CD14-positive monocyte (primary cell): ENCODE measurements at regions not wholly inside any gene's neighbourhood (a gene's known extent, or its start where the extent isn't known, plus 50 kb on each side); places are given as distances from the start of the nearest gene placed in this dataset.

Experiments
- DNase-seq, 3 donors: peaks; one replicate each; pipeline ENCODE4 v3.0.0-alpha.2; 2011 to 2022
- H2AFZ ChIP-seq: 2 replicates; pipeline ENCODE4 v1.6.0; 2012; ENCODE audit warnings: mild to moderate bottlenecking, low read depth, low read length, inconsistent platforms; ENCODE audit not compliant: insufficient read depth, poor library complexity, severe bottlenecking
- H3K27ac ChIP-seq, 2 donors: 1 replicate in 1 of 2; 2 replicates in 1 of 2; pipeline ENCODE4 v1.5.1; 2012 to 2013; ENCODE audit warnings: low read length in 2 of 2, control low read depth in 1 of 2, inconsistent platforms in 1 of 2, low read depth in 1 of 2, mild to moderate bottlenecking in 1 of 2
- H3K27me3 ChIP-seq, 2 donors: one replicate each; pipeline versions ENCODE4 v1.6.0 to v1.6.1; 2011 to 2013; ENCODE audit warnings: low read length in 2 of 2; ENCODE audit not compliant: control insufficient read depth in 2 of 2, insufficient read depth in 2 of 2
- H3K36me3 ChIP-seq, 2 donors: replicated peaks in 1 of 2; 1 replicate in 1 of 2; 2 replicates in 1 of 2; pipeline versions ENCODE4 v1.5.1 to v1.6.1; 2012 to 2013; ENCODE audit warnings: low read length in 2 of 2, control low read depth in 1 of 2, inconsistent platforms in 1 of 2, mild to moderate bottlenecking in 1 of 2; ENCODE audit not compliant: insufficient read depth in 2 of 2, control insufficient read depth in 1 of 2
- H3K4me1 ChIP-seq, 2 donors: 1 replicate in 1 of 2; 2 replicates in 1 of 2; pipeline versions ENCODE4 v1.5.1 to v1.6.1; 2012 to 2013; ENCODE audit warnings: low read length in 2 of 2, control low read depth in 1 of 2, inconsistent platforms in 1 of 2, mild to moderate bottlenecking in 1 of 2, moderate library complexity in 1 of 2; ENCODE audit not compliant: insufficient read depth in 2 of 2, control insufficient read depth in 1 of 2
- H3K4me2 ChIP-seq: replicated peaks from 2 replicates; pipeline ENCODE3; 2012; ENCODE audit warnings: low read length, moderate library complexity, mild to moderate bottlenecking; ENCODE audit not compliant: poor library complexity, severe bottlenecking; ENCODE audit errors: extremely low read depth
- H3K4me3 ChIP-seq, 3 experiments: fragments of 200-600 bp in 1 of 3; sonication (generic) in 1 of 3; replicated peaks in 1 of 3; 1 replicate in 2 of 3; 2 replicates in 1 of 3; pipeline ENCODE4 v1.5.1; 2011 to 2013; ENCODE audit warnings: low read length in 3 of 3, mild to moderate bottlenecking in 3 of 3, control low read depth in 2 of 3, low read depth in 2 of 3, inconsistent platforms in 1 of 3, moderate library complexity in 1 of 3
- H3K79me2 ChIP-seq: 2 replicates; pipeline ENCODE4 v1.6.0; 2012; ENCODE audit warnings: mild to moderate bottlenecking, control low read depth, inconsistent platforms, low read length, moderate library complexity; ENCODE audit not compliant: insufficient read depth
- H3K9ac ChIP-seq: 2 replicates; pipeline ENCODE4 v1.6.0; 2017; ENCODE audit warnings: low read length, mild to moderate bottlenecking; ENCODE audit not compliant: insufficient read depth, poor library complexity, severe bottlenecking
- H3K9me3 ChIP-seq, 2 donors: replicated peaks in 1 of 2; 1 replicate in 1 of 2; 2 replicates in 1 of 2; pipeline versions ENCODE4 v1.5.1 to v1.6.1; 2012 to 2013; ENCODE audit warnings: low read length in 2 of 2, control low read depth in 1 of 2; ENCODE audit not compliant: control insufficient read depth in 1 of 2, insufficient read depth in 1 of 2
- H4K20me1 ChIP-seq: 2 replicates; pipeline ENCODE4 v1.6.0; 2012; ENCODE audit warnings: mild to moderate bottlenecking, low read length, control low read depth, moderate library complexity; ENCODE audit not compliant: insufficient read depth
- H3K27ac Mint-ChIP-seq, 7 donors: one replicate each; pipeline ENCODE4 v1.8.0; 2020; ENCODE audit warnings: mild to moderate bottlenecking in 7 of 7, mixed read lengths in 7 of 7, moderate library complexity in 6 of 7, inconsistent platforms in 2 of 7
- H3K27me3 Mint-ChIP-seq, 3 donors: one replicate each; pipeline ENCODE4 v1.8.0; 2021 to 2022; ENCODE audit warnings: low read depth in 3 of 3, mild to moderate bottlenecking in 3 of 3, mixed read lengths in 3 of 3, moderate library complexity in 3 of 3, inconsistent platforms in 1 of 3
- H3K36me3 Mint-ChIP-seq, 2 donors: one replicate each; pipeline ENCODE4 v1.8.0; 2020; ENCODE audit warnings: mixed read lengths in 2 of 2, inconsistent platforms in 1 of 2, mild to moderate bottlenecking in 1 of 2
- H3K4me1 Mint-ChIP-seq: one replicate; pipeline ENCODE4 v1.8.0; 2020; ENCODE audit warnings: mild to moderate bottlenecking, mixed read lengths
- H3K4me3 Mint-ChIP-seq, 2 donors: one replicate each; pipeline ENCODE4 v1.8.0; 2020; ENCODE audit warnings: mild to moderate bottlenecking in 2 of 2, mixed read lengths in 2 of 2, moderate library complexity in 1 of 2
- H3K9me3 Mint-ChIP-seq, 7 donors: one replicate each; pipeline ENCODE4 v1.8.0; 2020 to 2022; ENCODE audit warnings: mixed read lengths in 7 of 7, mild to moderate bottlenecking in 6 of 7, moderate library complexity in 6 of 7, inconsistent platforms in 2 of 7
- WGBS: methylation state at CpG from one replicate; pipeline ENCODE4 v1.1.5; 2013; ENCODE audit warnings: missing lambda C conversion rate; ENCODE audit not compliant: insufficient coverage; 5-methylcytosine and 5-hydroxymethylcytosine counted together
- intact Hi-C, 2 donors: fragments of 100-400 bp; cut with micrococcal nuclease; formaldehyde crosslinking; loops; one replicate each; pipeline versions ENCODE4 v1.15.0 to v1.15.1; 2023
- TF ChIP-seq, protein P1 (sequence below): fragments of 200-600 bp; IDR thresholded peaks from one replicate; pipeline ENCODE4 v1.8.0; 2022; ENCODE audit warnings: antibody characterized with exemption, mild to moderate bottlenecking

DNA sequence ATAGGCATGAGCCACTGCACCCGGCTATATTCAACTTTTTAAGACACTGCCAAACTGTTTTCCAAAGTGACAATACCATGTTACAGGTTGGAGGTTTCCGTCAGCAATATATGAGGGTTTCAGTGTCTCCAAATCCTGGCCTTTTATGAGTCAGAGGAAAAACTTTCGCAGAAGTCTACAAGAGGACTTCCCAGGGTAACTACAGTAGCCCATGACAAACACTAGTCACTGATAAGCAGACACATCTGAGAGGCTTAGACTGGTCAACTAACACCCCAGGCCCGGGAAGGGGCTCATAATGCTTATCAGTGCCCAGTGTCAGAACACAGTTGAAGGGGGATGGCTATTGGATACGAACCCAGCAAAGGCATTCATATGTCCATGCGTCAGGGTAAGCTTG is 85.4 kb downstream of the SOX4 start:
- H3K9me3 ChIP-seq: no peaks in the 10 kb centered on the region
- intact Hi-C loops: no loop called here
- no peak overlapping the region for H3K4me2 ChIP-seq
- H2AFZ ChIP-seq: no peak overlapping the region
- no peak overlapping the region for H3K4me3 Mint-ChIP-seq
- no peaks in the 10 kb centered on the region for H4K20me1 ChIP-seq
- H3K4me1 Mint-ChIP-seq: no peaks in the 10 kb centered on the region
- no peaks in the 10 kb centered on the region for H3K4me1 ChIP-seq
- no peaks in the 10 kb centered on the region for H3K36me3 Mint-ChIP-seq
- H3K27ac ChIP-seq: no peak overlapping the region
- H3K36me3 ChIP-seq: no peaks in the 10 kb centered on the region
- peaks cover 0 to 6% (median 2%) of the 10 kb centered on the region in 7 donors for H3K9me3 Mint-ChIP-seq
- H3K27me3 ChIP-seq: no peaks in the 10 kb centered on the region
- TF ChIP-seq, protein P1, sequence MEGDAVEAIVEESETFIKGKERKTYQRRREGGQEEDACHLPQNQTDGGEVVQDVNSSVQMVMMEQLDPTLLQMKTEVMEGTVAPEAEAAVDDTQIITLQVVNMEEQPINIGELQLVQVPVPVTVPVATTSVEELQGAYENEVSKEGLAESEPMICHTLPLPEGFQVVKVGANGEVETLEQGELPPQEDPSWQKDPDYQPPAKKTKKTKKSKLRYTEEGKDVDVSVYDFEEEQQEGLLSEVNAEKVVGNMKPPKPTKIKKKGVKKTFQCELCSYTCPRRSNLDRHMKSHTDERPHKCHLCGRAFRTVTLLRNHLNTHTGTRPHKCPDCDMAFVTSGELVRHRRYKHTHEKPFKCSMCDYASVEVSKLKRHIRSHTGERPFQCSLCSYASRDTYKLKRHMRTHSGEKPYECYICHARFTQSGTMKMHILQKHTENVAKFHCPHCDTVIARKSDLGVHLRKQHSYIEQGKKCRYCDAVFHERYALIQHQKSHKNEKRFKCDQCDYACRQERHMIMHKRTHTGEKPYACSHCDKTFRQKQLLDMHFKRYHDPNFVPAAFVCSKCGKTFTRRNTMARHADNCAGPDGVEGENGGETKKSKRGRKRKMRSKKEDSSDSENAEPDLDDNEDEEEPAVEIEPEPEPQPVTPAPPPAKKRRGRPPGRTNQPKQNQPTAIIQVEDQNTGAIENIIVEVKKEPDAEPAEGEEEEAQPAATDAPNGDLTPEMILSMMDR: no peak
- no peak overlapping the region for H3K27ac Mint-ChIP-seq
- no peaks in the 10 kb centered on the region for H3K79me2 ChIP-seq
- no peak overlapping the region for H3K9ac ChIP-seq
- 100% methylated on average over 3 of the region's 6 CpGs for WGBS
- H3K4me3 ChIP-seq: no peak overlapping the region
- no peak for DNase-seq
- peaks cover 0 to 2% (median 0%) of the 10 kb centered on the region in 3 donors for H3K27me3 Mint-ChIP-seq

DNA sequence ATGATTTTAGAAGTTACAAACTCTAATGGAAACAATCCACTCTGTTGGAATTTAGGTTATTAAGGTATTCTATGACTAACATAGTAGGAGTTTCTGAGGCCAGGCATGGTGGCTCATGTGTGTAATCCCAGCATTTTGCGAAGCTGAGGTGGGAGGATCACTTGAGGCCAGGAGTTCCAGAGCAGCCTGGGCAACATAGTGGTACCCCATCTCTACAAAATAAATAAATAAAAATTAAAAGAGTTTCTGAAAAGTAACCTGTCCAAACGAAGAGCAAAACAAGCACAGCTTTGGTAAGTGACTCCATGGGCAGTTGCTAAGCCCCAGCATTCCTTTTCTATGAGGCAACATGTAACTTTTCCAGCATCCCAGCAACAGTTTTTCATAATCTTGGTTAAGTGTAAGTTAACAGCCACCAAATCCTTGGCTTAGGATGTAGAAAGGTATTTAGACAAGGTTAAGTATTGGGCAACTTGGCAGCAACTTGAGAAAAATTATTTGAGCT is 86.3 kb downstream of the SOX4 start:
- TF ChIP-seq, protein P1: no peak
- no peaks in the 10 kb centered on the region for H3K9me3 ChIP-seq
- no peak overlapping the region for H3K9ac ChIP-seq
- H3K27ac Mint-ChIP-seq: no peak overlapping the region
- H3K36me3 Mint-ChIP-seq: no peaks in the 10 kb centered on the region
- no peak overlapping the region for H3K27ac ChIP-seq
- H3K4me3 Mint-ChIP-seq: no peak overlapping the region
- peaks cover 0 to 2% (median 0%) of the 10 kb centered on the region in 3 donors for H3K27me3 Mint-ChIP-seq
- no peaks in the 10 kb centered on the region for H3K4me1 ChIP-seq
- intact Hi-C loops: no loop called here
- no peaks in the 10 kb centered on the region for H3K36me3 ChIP-seq
- H2AFZ ChIP-seq: no peak overlapping the region
- no peaks in the 10 kb centered on the region for H4K20me1 ChIP-seq
- no peaks in the 10 kb centered on the region for H3K79me2 ChIP-seq
- H3K27me3 ChIP-seq: no peaks in the 10 kb centered on the region
- H3K4me3 ChIP-seq: no peak overlapping the region
- no peak for DNase-seq
- H3K9me3 Mint-ChIP-seq: peaks cover 0 to 5% (median 2%) of the 10 kb centered on the region in 7 donors
- no peak overlapping the region for H3K4me2 ChIP-seq
- H3K4me1 Mint-ChIP-seq: no peaks in the 10 kb centered on the region
- WGBS: no CpG with 5 or more reads among the region's 2 CpGs
